Progenitor cell of endocrine pancreas (in vitro differentiated cells): ENCODE measurements at regions not wholly inside any gene's neighbourhood (a gene's known extent, or its start where the extent isn't known, plus 50 kb on each side); places are given as distances from the start of the nearest gene placed in this dataset.

Experiments used
- DNase-seq: peaks from one replicate; pipeline ENCODE4 v3.0.0; 2021; ENCODE audit warnings: low spot score; ENCODE audit not compliant: unreplicated experiment
- H3K27ac Mint-ChIP-seq: 2 replicates; pipeline ENCODE4 v1.8.0; 2021; ENCODE audit warnings: mild to moderate bottlenecking, moderate library complexity, mixed read lengths
- H3K27me3 Mint-ChIP-seq: 2 replicates; pipeline ENCODE4 v1.8.0; 2021; ENCODE audit warnings: mixed read lengths
- H3K36me3 Mint-ChIP-seq: 2 replicates; pipeline ENCODE4 v1.8.0; 2022; ENCODE audit warnings: mixed read lengths; ENCODE audit not compliant: insufficient read depth
- H3K4me1 Mint-ChIP-seq: 2 replicates; pipeline ENCODE4 v1.8.0; 2021; ENCODE audit warnings: low read depth, mixed read lengths
- H3K4me3 Mint-ChIP-seq: 2 replicates; pipeline ENCODE4 v1.8.0; 2021; ENCODE audit warnings: low read depth, mild to moderate bottlenecking, moderate library complexity, mixed read lengths
- H3K9me3 Mint-ChIP-seq: 2 replicates; pipeline ENCODE4 v1.8.0; 2021; ENCODE audit warnings: low read depth, mixed read lengths
- CTCF ChIP-seq: fragments of 200-600 bp; sonication (generic); IDR thresholded peaks from one replicate; pipeline ENCODE4 v1.5.0; 2021; ENCODE audit warnings: antibody characterized with exemption, mild to moderate bottlenecking; ENCODE audit not compliant: unreplicated experiment

GRCh38 chrX:137999071-137999470 lies 433.1 kb downstream of the ZIC3 start:
- TF ChIP-seq CTCF = no peak
- H3K4me1 Mint-ChIP-seq = peaks cover 2% of the 10 kb centered on the region
- DNase-seq = no peak
- H3K27me3 Mint-ChIP-seq = peaks cover 3% of the 10 kb centered on the region
- H3K36me3 Mint-ChIP-seq = no peaks in the 10 kb centered on the region
- H3K4me3 Mint-ChIP-seq = no peak overlapping the region
- peaks cover 9% of the 10 kb centered on the region for H3K9me3 Mint-ChIP-seq
- no peak overlapping the region for H3K27ac Mint-ChIP-seq

DNA sequence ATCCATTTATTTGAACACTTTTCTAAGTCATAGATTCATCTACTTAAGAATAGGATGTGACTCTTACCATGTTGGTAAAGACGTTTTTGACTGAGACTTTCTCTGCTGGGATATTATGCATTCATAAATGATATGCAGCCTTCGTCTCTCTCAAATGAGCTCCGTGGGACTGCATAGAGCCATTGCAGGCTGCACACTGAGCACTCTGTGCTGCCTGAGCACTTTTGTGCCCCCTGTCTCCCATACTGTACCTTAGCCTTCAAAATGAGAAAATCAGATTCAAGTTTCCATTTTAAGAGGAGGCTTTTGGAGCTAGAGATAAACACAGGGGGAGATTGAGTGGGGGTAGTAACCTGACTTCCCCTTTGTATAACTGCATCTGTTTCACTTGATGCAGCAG lies 433.6 kb downstream of the ZIC3 start:
- Mint-ChIP-seq H3K4me1 (peaks cover 2% of the 10 kb centered on the region), H3K27ac (no peak overlapping the region), H3K9me3 (peaks cover 8% of the 10 kb centered on the region), H3K4me3 (no peak overlapping the region), H3K27me3 (peaks cover 3% of the 10 kb centered on the region), H3K36me3 (no peaks in the 10 kb centered on the region)
- no peak for TF ChIP-seq CTCF
- DNase-seq = no peak

- Mint-ChIP-seq H3K27ac (no peak overlapping the region), H3K9me3 (peaks cover 8% of the 10 kb centered on the region), H3K27me3 (peaks cover 3% of the 10 kb centered on the region), H3K4me3 (no peak overlapping the region), H3K4me1 (peaks cover 3% of the 10 kb centered on the region), H3K36me3 (no peaks in the 10 kb centered on the region)
- no peak for TF ChIP-seq CTCF
- DNase-seq = no peak
Measured at GRCh38 chrX:138001226-138001625, 435.3 kb downstream of the ZIC3 start.

- DNase-seq = no peak
- Mint-ChIP-seq H3K4me1 (peaks cover 1% of the 10 kb centered on the region), H3K27me3 (no peaks in the 10 kb centered on the region), H3K4me3 (no peak overlapping the region), H3K36me3 (no peaks in the 10 kb centered on the region), H3K27ac (no peak overlapping the region), H3K9me3 (peaks cover 2% of the 10 kb centered on the region)
- TF ChIP-seq CTCF = no peak
Measured at GRCh38 chrX:138006180-138006579, 440.3 kb downstream of the ZIC3 start.

- Mint-ChIP-seq H3K9me3 (peaks cover 6% of the 10 kb centered on the region), H3K4me1 (peaks cover 1% of the 10 kb centered on the region), H3K36me3 (no peaks in the 10 kb centered on the region), H3K4me3 (no peak overlapping the region), H3K27me3 (no peaks in the 10 kb centered on the region), H3K27ac (no peak overlapping the region)
- no peak for DNase-seq
- no peak for TF ChIP-seq CTCF
Measured at GRCh38 chrX:138008281-138008680, 442.4 kb downstream of the ZIC3 start.
